K562 (cell line): ENCODE measurements at regions not wholly inside any gene's neighbourhood (a gene's known extent, or its start where the extent isn't known, plus 50 kb on each side); places are given as distances from the start of the nearest gene placed in this dataset.

Experiments
- ATAC-seq: fragments of 200-7000 bp; cut with Tn5 transposase; 3 replicates; pipeline ENCODE4 v1.9.1; 2020; ENCODE audit warnings: moderate library complexity
- BruUV-seq: library from RNA; stranded (reverse); fragments of 400-500 nt; replicated peaks from 2 replicates; lab custom pipeline; 2021; lab: Mats Ljungman, UMichigan
- CTCF ChIA-PET: fragments of 300-600 bp; formaldehyde crosslinking; extraction: SDS; loops from one replicate; lab custom pipeline; 2021; ENCODE audit warnings: low intra/inter-chr PET ratio; lab: Yijun Ruan, JAX
- POLR2A ChIA-PET: fragments of 300-600, 350-650 bp; sonication (Branson Sonifier 250); formaldehyde crosslinking; extraction: SDS; loops from one replicate; lab custom pipeline; 2021; ENCODE audit warnings: antibody characterized with exemption, inconsistent platforms; lab: Yijun Ruan, JAX
- DNase-seq, 4 experiments: peaks; one replicate each; pipeline versions ENCODE4 v3.0.0 to v3.0.0-alpha.2; 2011 to 2018; ENCODE audit warnings: low spot score in 3 of 4, mixed read lengths in 3 of 4; ENCODE audit errors: extremely low read depth in 1 of 4
- FAIRE-seq: peaks from 2 replicates; lab custom pipeline; 2011; peaks lifted over from hg19 to GRCh38; lab: Jason Lieb, UNC
- H2AFZ ChIP-seq: 2 replicates; pipeline ENCODE4 v1.6.0; 2011; ENCODE audit warnings: low read depth, low read length, control low read depth, inconsistent platforms
- H3K27ac ChIP-seq: fragments of 200-600 bp; 3 replicates; pipeline ENCODE4 v1.8.0; 2011; ENCODE audit warnings: low read depth, mild to moderate bottlenecking, control low read depth, inconsistent platforms, low read length, moderate library complexity, mixed read lengths; ENCODE audit errors: extremely low read depth
- H3K27me3 ChIP-seq, 2 experiments: fragments of 300-600 bp in 1 of 2; 2 replicates in 1 of 2; 3 replicates in 1 of 2; pipeline versions ENCODE4 v1.6.0 to v1.8.0; 2011; ENCODE audit warnings: inconsistent platforms in 2 of 2, low read length in 2 of 2, mild to moderate bottlenecking in 1 of 2, mixed read lengths in 1 of 2, moderate library complexity in 1 of 2; ENCODE audit not compliant: control insufficient read depth in 2 of 2, insufficient read depth in 2 of 2
- H3K36me3 ChIP-seq: fragments of 300-600 bp; 3 replicates; pipeline ENCODE4 v1.8.0; 2011; ENCODE audit warnings: mild to moderate bottlenecking, low read length, inconsistent platforms; ENCODE audit not compliant: control insufficient read depth, insufficient read depth
- H3K4me1 ChIP-seq, 2 experiments: fragments of 200-600 bp in 1 of 2; replicated peaks in 1 of 2; 2 replicates in 1 of 2; 3 replicates in 1 of 2; pipeline versions ENCODE4 v1.5.1 to v1.8.0; 2011; ENCODE audit warnings: inconsistent platforms in 2 of 2, low read length in 2 of 2, mild to moderate bottlenecking in 1 of 2, mixed read lengths in 1 of 2, moderate library complexity in 1 of 2; ENCODE audit not compliant: control insufficient read depth in 2 of 2, insufficient read depth in 2 of 2
- H3K4me2 ChIP-seq: 2 replicates; pipeline ENCODE4 v1.6.1; 2011; ENCODE audit warnings: low read length, control low read depth, inconsistent platforms, mixed read lengths; ENCODE audit not compliant: insufficient read depth
- H3K4me3 ChIP-seq: fragments of 200-600 bp; sonication (generic), shearing (Covaris generic); 2 replicates; pipeline ENCODE4 v1.5.1; 2016; ENCODE audit warnings: control low read depth, inconsistent platforms
- H3K79me2 ChIP-seq: fragments of 200-600 bp; 3 replicates; pipeline ENCODE4 v1.8.0; 2011; ENCODE audit warnings: low read length, inconsistent platforms; ENCODE audit not compliant: control insufficient read depth, insufficient read depth
- H3K9ac ChIP-seq, 2 experiments: 2 replicates each; pipeline versions ENCODE4 v1.6.0 to v1.6.1; 2011; ENCODE audit warnings: low read depth in 2 of 2, low read length in 2 of 2, control low read depth in 1 of 2, inconsistent platforms in 1 of 2, mild to moderate bottlenecking in 1 of 2, mixed read lengths in 1 of 2; ENCODE audit not compliant: insufficient read depth in 1 of 2
- H3K9me1 ChIP-seq: one replicate; pipeline ENCODE4 v1.6.0; 2011; ENCODE audit warnings: inconsistent platforms, mild to moderate bottlenecking, low read length, moderate library complexity; ENCODE audit not compliant: control insufficient read depth, insufficient read depth
- H3K9me3 ChIP-seq: replicated peaks from 2 replicates; pipeline ENCODE4 v1.5.1; 2011; ENCODE audit warnings: low read depth, low read length, inconsistent platforms; ENCODE audit not compliant: control insufficient read depth, insufficient read depth
- H4K20me1 ChIP-seq: replicated peaks from 2 replicates; pipeline ENCODE4 v1.6.1; 2011; ENCODE audit warnings: low read length, inconsistent platforms, mixed read lengths; ENCODE audit not compliant: control insufficient read depth, insufficient read depth
- BMI1 ChIP-seq: fragments of 150-350 bp; IDR thresholded peaks from 2 replicates; pipeline ENCODE4 v1.6.1; 2014; ENCODE audit warnings: low read length
- BRCA1 ChIP-seq, 2 experiments: fragments of 450-650 bp in 1 of 2; sonication (generic) in 1 of 2; formaldehyde crosslinking in 1 of 2; IDR thresholded peaks; 2 replicates each; pipeline versions ENCODE4 v1.5.0 to v1.6.1; 2017 to 2020; ENCODE audit warnings: mild to moderate bottlenecking in 1 of 2, missing genetic modification reagents in 1 of 2
- CEBPZ ChIP-seq: fragments of 150-350 bp; IDR thresholded peaks from 2 replicates; pipeline ENCODE4 v1.6.1; 2014; ENCODE audit warnings: low read depth, mild to moderate bottlenecking, low read length, borderline replicate concordance
- HIVEP1 ChIP-seq: fragments of 250-450 bp; sonication (Bioruptor Pico); IDR thresholded peaks from 2 replicates; pipeline ENCODE4 v1.4.0; 2020; ENCODE audit warnings: mild to moderate bottlenecking
- IRF9 ChIP-seq: fragments of 450-650 bp; IDR thresholded peaks from 2 replicates; pipeline ENCODE4 v1.6.1; 2016; ENCODE audit warnings: missing biosample characterization, missing genetic modification characterization
- NELFE ChIP-seq: IDR thresholded peaks from 2 replicates; pipeline ENCODE4 v1.6.1; 2011; ENCODE audit warnings: mild to moderate bottlenecking; ENCODE audit not compliant: insufficient read depth, insufficient read length
- POU5F1 ChIP-seq: fragments of 150-350 bp; IDR thresholded peaks from 2 replicates; pipeline ENCODE4 v1.6.1; 2014; ENCODE audit warnings: borderline replicate concordance, low read length, low read depth, mild to moderate bottlenecking; ENCODE audit not compliant: partially characterized antibody
- RB1 ChIP-seq: fragments of 450-650 bp; IDR thresholded peaks from 2 replicates; pipeline ENCODE4 v1.6.1; 2017; ENCODE audit warnings: low read depth, mild to moderate bottlenecking
- SP1 ChIP-seq: sonication (generic); formaldehyde crosslinking; IDR thresholded peaks from 2 replicates; pipeline ENCODE4 v1.8.1; 2022; ENCODE audit warnings: mild to moderate bottlenecking, missing genetic modification reagents
- VEZF1 ChIP-seq: fragments of 200-800 bp; sonication (Bioruptor generic); IDR thresholded peaks from 2 replicates; pipeline ENCODE4 v1.6.1; 2017; ENCODE audit warnings: missing genetic modification characterization, missing compliant biosample characterization
- ZBTB2 ChIP-seq: fragments of 450-650 bp; IDR thresholded peaks from 2 replicates; pipeline ENCODE4 v1.6.1; 2016; ENCODE audit warnings: antibody characterized with exemption
- ZNF175 ChIP-seq: fragments of 200-800 bp; sonication (Bioruptor generic); IDR thresholded peaks from 2 replicates; pipeline ENCODE4 v1.6.1; 2016; ENCODE audit warnings: low read depth, mild to moderate bottlenecking, missing genetic modification characterization, missing compliant biosample characterization
- ZNF23 ChIP-seq: fragments of 250-450 bp; sonication (Bioruptor Pico); IDR thresholded peaks from 2 replicates; pipeline ENCODE4 v1.4.0; 2020; ENCODE audit warnings: mild to moderate bottlenecking
- ZNF431 ChIP-seq: sonication (generic); formaldehyde crosslinking; IDR thresholded peaks from 2 replicates; pipeline ENCODE4 v1.8.0; 2022; ENCODE audit warnings: mild to moderate bottlenecking, missing genetic modification reagents
- WGBS: fragments of 100-300 bp; shearing (Covaris generic); methylation state at CpG from one replicate; pipeline ENCODE4 v1.1.6; 2016; ENCODE audit warnings: low coverage, mixed read lengths; ENCODE audit not compliant: insufficient coverage; ENCODE audit errors: missing lambda C conversion rate; 5-methylcytosine and 5-hydroxymethylcytosine counted together
- in situ Hi-C: fragments of 300-500 bp; cut with MboI; formaldehyde crosslinking; loops from 4 replicates; pipeline ENCODE4 v1.15.0; 2018; ENCODE audit warnings: inconsistent platforms, mixed read lengths
- intact Hi-C: fragments of 100-400 bp; cut with micrococcal nuclease; formaldehyde crosslinking; loops from 2 replicates; pipeline ENCODE4 v1.14.2; 2022

GRCh38 chr5:26578002-26578401 lies 460.4 kb downstream of the CDH9 start:
- ATAC-seq (no peak), FAIRE-seq (no peak), DNase-seq (no peak)
- H3K79me2 ChIP-seq, result no peaks in the 10 kb centered on the region
- H4K20me1 ChIP-seq, result no peaks in the 10 kb centered on the region
- H3K36me3 ChIP-seq, result no peaks in the 10 kb centered on the region
- no peak overlapping the region for H3K4me2 ChIP-seq
- BruUV-seq, result no TSS peak
- H3K4me1 ChIP-seq, result no peaks in the 10 kb centered on the region
- no peak overlapping the region for H2AFZ ChIP-seq
- H3K9me1 ChIP-seq, result no peaks in the 10 kb centered on the region
- no peak overlapping the region for H3K4me3 ChIP-seq
- intact Hi-C loops (no loop called here), in situ Hi-C loops (no loop called here)
- H3K9ac ChIP-seq, result no peak overlapping the region
- no peaks in the 10 kb centered on the region for H3K27me3 ChIP-seq
- ChIA-PET CTCF (no interaction called here), POLR2A (no interaction called here)
- 0% methylated on average over 2 of the region's 2 CpGs for WGBS
- no peak overlapping the region for H3K27ac ChIP-seq
- no peaks in the 10 kb centered on the region for H3K9me3 ChIP-seq
- no peak for TF ChIP-seq SP1 (CRISPR knock-in tag)
- no peak for TF ChIP-seq ZNF23 (CRISPR knock-in tag)
- no peak for TF ChIP-seq VEZF1 (CRISPR knock-in tag)
- TF ChIP-seq BMI1, result no peak
- no peak for TF ChIP-seq IRF9 (tag)
- TF ChIP-seq NELFE, result no peak
- no peak for TF ChIP-seq ZBTB2
- TF ChIP-seq BRCA1 (IDR thresholded peaks at IDR 0.05), result no peak
- TF ChIP-seq BRCA1 (CRISPR knock-in tag; IDR thresholded peaks at IDR 0.05), result no peak
- no peak for TF ChIP-seq ZNF431 (CRISPR knock-in tag)
- TF ChIP-seq HIVEP1 (CRISPR knock-in tag), result no peak
- TF ChIP-seq POU5F1, result no peak
- no peak for TF ChIP-seq ZNF175 (CRISPR knock-in tag)
- no peak for TF ChIP-seq RB1
- TF ChIP-seq CEBPZ, result no peak
